Activated CD8-positive, alpha-beta T cell treated with anti-CD3 and anti-CD28 coated beads for 36 hours (primary cell): ENCODE measurements at regions not wholly inside any gene's neighbourhood (a gene's known extent, or its start where the extent isn't known, plus 50 kb on each side); places are given as distances from the start of the nearest gene placed in this dataset.

Source experiments
- ATAC-seq: fragments of 200-7000 bp; cut with Tn5 transposase; one replicate; pipeline ENCODE4 v1.10.0; 2021; ENCODE audit warnings: mild to moderate bottlenecking, moderate library complexity
- CTCF ChIA-PET: fragments of 350-600 bp; sonication (Branson Sonifier 250); formaldehyde crosslinking; loops from one replicate; lab custom pipeline; 2021; ENCODE audit warnings: antibody characterized with exemption; lab: Charles Lee
- POLR2A ChIA-PET: fragments of 350-600 bp; sonication (Branson Sonifier 250); formaldehyde crosslinking; loops from one replicate; lab custom pipeline; 2021; ENCODE audit warnings: antibody characterized with exemption; lab: Charles Lee
- DNase-seq: peaks from one replicate; pipeline ENCODE4 v3.0.0-alpha.2; 2020
- H3K27ac Mint-ChIP-seq: one replicate; pipeline ENCODE4 v1.8.0; 2021; ENCODE audit warnings: mild to moderate bottlenecking, mixed read lengths
- H3K27me3 Mint-ChIP-seq: one replicate; pipeline ENCODE4 v1.8.0; 2021; ENCODE audit warnings: mixed read lengths
- H3K36me3 Mint-ChIP-seq: one replicate; pipeline ENCODE4 v1.8.0; 2021; ENCODE audit warnings: low read depth, mixed read lengths
- H3K4me1 Mint-ChIP-seq: one replicate; pipeline ENCODE4 v1.8.0; 2021; ENCODE audit warnings: low read depth, mixed read lengths
- H3K4me3 Mint-ChIP-seq: one replicate; pipeline ENCODE4 v1.8.0; 2021; ENCODE audit warnings: mild to moderate bottlenecking, moderate library complexity, mixed read lengths
- H3K9me3 Mint-ChIP-seq: one replicate; pipeline ENCODE4 v1.8.0; 2021; ENCODE audit warnings: mixed read lengths
- intact Hi-C: fragments of 100-400 bp; cut with micrococcal nuclease; formaldehyde crosslinking; loops from one replicate; pipeline ENCODE4 v1.10.0; 2022
- TF ChIP-seq, protein P1 (sequence below): fragments of 200-600 bp; IDR thresholded peaks from one replicate; pipeline ENCODE4 v1.8.0; 2022; ENCODE audit warnings: antibody characterized with exemption, mild to moderate bottlenecking

DNA sequence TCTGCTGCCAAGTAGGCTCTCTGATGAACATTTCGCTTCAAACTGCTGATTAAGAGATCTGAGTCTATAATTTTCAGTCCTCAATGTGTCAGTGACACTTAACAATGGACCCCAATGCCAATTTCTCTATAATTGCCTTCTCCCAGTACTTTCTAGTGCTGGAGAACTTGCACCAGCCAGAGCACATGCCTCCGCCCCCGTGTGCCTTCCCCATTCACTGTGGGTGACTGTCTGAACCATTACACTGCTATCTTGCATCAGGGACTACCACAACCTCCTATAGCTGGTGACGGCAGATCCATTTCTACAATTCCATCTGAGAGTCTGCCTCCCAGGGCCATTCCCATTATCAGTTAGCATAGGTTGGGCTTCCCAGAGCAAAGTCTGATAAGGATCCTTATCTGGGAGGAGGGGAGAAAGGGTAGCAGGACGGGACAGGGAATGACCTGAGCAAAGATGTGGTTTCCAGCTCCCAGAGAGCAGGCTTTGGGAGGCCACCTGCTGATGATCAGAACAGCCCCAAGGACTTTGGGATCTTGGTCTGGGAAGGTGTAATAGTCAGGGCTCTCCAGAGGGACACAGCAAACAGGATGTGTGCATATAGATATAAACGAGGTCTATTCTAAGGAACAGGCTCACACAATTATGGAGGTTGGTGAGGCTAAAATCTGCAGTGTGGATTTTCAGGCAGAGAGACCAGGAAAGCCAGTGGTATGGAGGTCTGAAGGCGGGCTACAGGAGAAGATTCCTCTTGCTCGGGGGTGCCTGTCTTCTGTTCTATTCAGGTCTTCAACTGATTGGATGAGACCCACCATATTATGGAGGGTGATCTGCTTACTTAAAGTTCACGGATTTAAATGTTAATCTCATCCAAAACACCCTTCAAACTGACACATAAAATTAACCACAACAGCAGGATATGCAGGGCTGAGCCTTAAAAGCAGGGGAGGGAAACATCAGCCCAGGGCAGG is 238.2 kb downstream of the PTPRU start:
- peaks cover 39% of the 10 kb centered on the region for H3K27me3 Mint-ChIP-seq
- no peaks in the 10 kb centered on the region for H3K36me3 Mint-ChIP-seq
- H3K4me1 Mint-ChIP-seq: no peaks in the 10 kb centered on the region
- CTCF ChIA-PET: no interaction called here
- no peaks in the 10 kb centered on the region for H3K9me3 Mint-ChIP-seq
- TF ChIP-seq, protein P1, sequence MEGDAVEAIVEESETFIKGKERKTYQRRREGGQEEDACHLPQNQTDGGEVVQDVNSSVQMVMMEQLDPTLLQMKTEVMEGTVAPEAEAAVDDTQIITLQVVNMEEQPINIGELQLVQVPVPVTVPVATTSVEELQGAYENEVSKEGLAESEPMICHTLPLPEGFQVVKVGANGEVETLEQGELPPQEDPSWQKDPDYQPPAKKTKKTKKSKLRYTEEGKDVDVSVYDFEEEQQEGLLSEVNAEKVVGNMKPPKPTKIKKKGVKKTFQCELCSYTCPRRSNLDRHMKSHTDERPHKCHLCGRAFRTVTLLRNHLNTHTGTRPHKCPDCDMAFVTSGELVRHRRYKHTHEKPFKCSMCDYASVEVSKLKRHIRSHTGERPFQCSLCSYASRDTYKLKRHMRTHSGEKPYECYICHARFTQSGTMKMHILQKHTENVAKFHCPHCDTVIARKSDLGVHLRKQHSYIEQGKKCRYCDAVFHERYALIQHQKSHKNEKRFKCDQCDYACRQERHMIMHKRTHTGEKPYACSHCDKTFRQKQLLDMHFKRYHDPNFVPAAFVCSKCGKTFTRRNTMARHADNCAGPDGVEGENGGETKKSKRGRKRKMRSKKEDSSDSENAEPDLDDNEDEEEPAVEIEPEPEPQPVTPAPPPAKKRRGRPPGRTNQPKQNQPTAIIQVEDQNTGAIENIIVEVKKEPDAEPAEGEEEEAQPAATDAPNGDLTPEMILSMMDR: no peak
- H3K4me3 Mint-ChIP-seq: no peak overlapping the region
- POLR2A ChIA-PET: no interaction called here
- no peak for ATAC-seq
- no peak overlapping the region for H3K27ac Mint-ChIP-seq
- DNase-seq: no peak
- intact Hi-C loops: no loop called here

DNA sequence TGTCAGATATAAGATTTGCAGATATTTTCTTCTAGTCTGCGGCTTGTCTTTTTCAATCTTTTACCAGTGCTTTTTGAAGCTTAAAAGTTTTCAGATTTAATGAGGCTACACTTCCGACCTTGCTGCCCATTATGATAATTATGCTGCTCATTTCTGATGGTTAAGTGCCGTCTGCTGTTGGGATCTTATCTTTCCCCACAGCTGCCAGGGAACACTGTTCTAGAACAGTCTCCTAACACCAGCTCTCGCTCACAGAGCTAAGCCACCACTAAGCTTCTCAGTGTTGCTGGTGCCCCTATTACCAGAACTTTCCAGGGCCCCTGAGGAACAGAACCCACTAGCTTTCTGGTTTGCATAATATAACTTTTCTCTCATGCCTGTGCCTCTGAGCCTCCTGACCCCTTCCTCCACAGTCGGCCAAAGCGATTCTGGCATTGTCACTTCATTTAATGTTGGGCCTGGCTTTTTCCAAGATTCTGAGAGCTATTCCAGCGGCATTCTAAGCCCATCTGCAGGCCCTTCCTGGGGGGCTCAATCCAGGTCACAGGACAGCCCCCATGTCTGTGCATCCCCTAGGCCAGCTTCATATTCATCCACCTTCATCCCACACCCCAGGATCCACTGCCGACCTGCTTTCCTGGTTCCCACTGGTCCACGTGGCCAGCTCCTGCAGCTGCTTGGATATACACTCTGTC is 237.0 kb downstream of the PTPRU start:
- ChIA-PET CTCF (no interaction called here), POLR2A (no interaction called here)
- no peak overlapping the region for H3K4me3 Mint-ChIP-seq
- no peak overlapping the region for H3K27ac Mint-ChIP-seq
- DNase-seq (no peak), ATAC-seq (no peak)
- intact Hi-C loops: no loop called here
- TF ChIP-seq, protein P1: no peak
- H3K4me1 Mint-ChIP-seq: no peaks in the 10 kb centered on the region
- no peaks in the 10 kb centered on the region for H3K9me3 Mint-ChIP-seq
- H3K27me3 Mint-ChIP-seq: peaks cover 32% of the 10 kb centered on the region
- no peaks in the 10 kb centered on the region for H3K36me3 Mint-ChIP-seq

- POLR2A ChIA-PET: no interaction called here
- ATAC-seq: no peak
- no peak overlapping the region for H3K4me3 Mint-ChIP-seq
- DNase-seq: no peak
- no peaks in the 10 kb centered on the region for H3K36me3 Mint-ChIP-seq
- no peak overlapping the region for H3K27ac Mint-ChIP-seq
- CTCF ChIA-PET: no interaction called here
- H3K9me3 Mint-ChIP-seq: no peaks in the 10 kb centered on the region
- TF ChIP-seq, protein P1: no peak
- H3K4me1 Mint-ChIP-seq: no peaks in the 10 kb centered on the region
- intact Hi-C loops: no loop called here
- peaks cover 22% of the 10 kb centered on the region for H3K27me3 Mint-ChIP-seq
Observed at GRCh38 chr1:29471487-29472313, 235.4 kb downstream of the PTPRU start.

DNA sequence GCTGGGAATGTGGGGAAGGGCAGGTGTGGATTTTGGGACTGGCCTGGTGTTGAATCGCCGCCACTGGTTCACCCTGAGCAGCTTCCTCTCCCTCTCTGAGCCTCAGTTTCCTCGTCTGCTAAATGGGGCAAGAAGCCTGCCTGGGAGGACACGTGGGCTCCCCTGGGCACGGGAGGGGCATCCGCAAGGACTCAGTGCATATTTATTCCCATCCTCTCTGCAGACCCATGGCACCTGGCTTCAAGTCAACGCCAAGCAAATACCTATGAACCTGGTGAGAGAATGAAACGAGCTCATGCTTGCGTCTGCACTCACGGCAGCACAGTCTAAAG is 234.4 kb downstream of the PTPRU start:
- ChIA-PET POLR2A (no interaction called here), CTCF (no interaction called here)
- no peak overlapping the region for H3K27ac Mint-ChIP-seq
- DNase-seq (no peak), ATAC-seq (no peak)
- no peaks in the 10 kb centered on the region for H3K4me1 Mint-ChIP-seq
- intact Hi-C loops: no loop called here
- TF ChIP-seq, protein P1: no peak
- no peak overlapping the region for H3K4me3 Mint-ChIP-seq
- H3K9me3 Mint-ChIP-seq: no peaks in the 10 kb centered on the region
- H3K36me3 Mint-ChIP-seq: no peaks in the 10 kb centered on the region
- peaks cover 16% of the 10 kb centered on the region for H3K27me3 Mint-ChIP-seq
